BE2C (cell line): ENCODE measurements at regions not wholly inside any gene's neighbourhood (a gene's known extent, or its start where the extent isn't known, plus 50 kb on each side); places are given as distances from the start of the nearest gene placed in this dataset.

Source experiments
- DNase-seq: peaks from one replicate; pipeline ENCODE4 v3.0.0-alpha.2; 2020
- H3K27me3 ChIP-seq: fragments of 250-450 bp; sonication (Bioruptor Pico); 2 replicates; pipeline ENCODE4 v1.5.1; 2020; ENCODE audit warnings: mild to moderate bottlenecking
- H3K36me3 ChIP-seq: fragments of 250-450 bp; sonication (Bioruptor Pico); 2 replicates; pipeline ENCODE4 v1.5.1; 2020; ENCODE audit warnings: mild to moderate bottlenecking
- H3K4me1 ChIP-seq: fragments of 250-450 bp; sonication (Bioruptor Pico); 2 replicates; pipeline ENCODE4 v1.5.1; 2020
- H3K4me3 ChIP-seq: 2 replicates; pipeline ENCODE4 v1.5.1; 2011; ENCODE audit warnings: low read depth, low read length
- H3K9me3 ChIP-seq: fragments of 250-450 bp; sonication (Bioruptor Pico); 2 replicates; pipeline ENCODE4 v1.5.1; 2020
- CTCF ChIP-seq: IDR thresholded peaks from 2 replicates; pipeline ENCODE4 v1.5.1; 2012; ENCODE audit warnings: mild to moderate bottlenecking, low read depth, low read length

GRCh38 chr4:152229782-152230289 is 306.1 kb downstream of the FBXW7 start:
- Histone ChIP-seq H3K27me3 (no peaks in the 10 kb centered on the region), H3K9me3 (no peaks in the 10 kb centered on the region)

GRCh38 chr4:152225680-152226079 is 310.2 kb downstream of the FBXW7 start:
- Histone ChIP-seq H3K4me1 (no peaks in the 10 kb centered on the region), H3K27me3 (no peaks in the 10 kb centered on the region), H3K9me3 (no peaks in the 10 kb centered on the region), H3K36me3 (no peaks in the 10 kb centered on the region), H3K4me3 (no peak overlapping the region)
- no peak for DNase-seq
- TF ChIP-seq CTCF = no peak

More at GRCh38 chr4:152229782-152230289, 306.1 kb downstream of the FBXW7 start:
- no peaks in the 10 kb centered on the region for H3K36me3 ChIP-seq
- no peak overlapping the region for H3K4me3 ChIP-seq
- no peaks in the 10 kb centered on the region for H3K4me1 ChIP-seq
- no peak for DNase-seq
- no peak for TF ChIP-seq CTCF

- TF ChIP-seq CTCF = no peak
- no peak overlapping the region for H3K4me3 ChIP-seq
- H3K4me1 ChIP-seq = no peaks in the 10 kb centered on the region
- DNase-seq = no peak
- no peaks in the 10 kb centered on the region for H3K36me3 ChIP-seq
- H3K27me3 ChIP-seq = no peaks in the 10 kb centered on the region
- H3K9me3 ChIP-seq = no peaks in the 10 kb centered on the region
Observed at GRCh38 chr4:152224721-152225420, 311.0 kb downstream of the FBXW7 start.

GRCh38 chr4:152224223-152224622 is 311.7 kb downstream of the FBXW7 start:
- Histone ChIP-seq H3K4me1 (no peaks in the 10 kb centered on the region), H3K4me3 (no peak overlapping the region), H3K9me3 (no peaks in the 10 kb centered on the region), H3K36me3 (no peaks in the 10 kb centered on the region), H3K27me3 (no peaks in the 10 kb centered on the region)
- no peak for TF ChIP-seq CTCF
- DNase-seq = no peak

GRCh38 chr4:152223600-152223999 is 312.3 kb downstream of the FBXW7 start:
- no peak overlapping the region for H3K4me3 ChIP-seq
- H3K36me3 ChIP-seq = no peaks in the 10 kb centered on the region
- no peak for DNase-seq
- H3K27me3 ChIP-seq = no peaks in the 10 kb centered on the region
- no peaks in the 10 kb centered on the region for H3K4me1 ChIP-seq
- H3K9me3 ChIP-seq = no peaks in the 10 kb centered on the region
- TF ChIP-seq CTCF = no peak

GRCh38 chr4:152221816-152222516 is 313.9 kb downstream of the FBXW7 start:
- no peak for DNase-seq
- no peaks in the 10 kb centered on the region for H3K27me3 ChIP-seq
- no peak for TF ChIP-seq CTCF
- H3K4me3 ChIP-seq = no peak overlapping the region
- no peaks in the 10 kb centered on the region for H3K9me3 ChIP-seq
- H3K36me3 ChIP-seq = no peaks in the 10 kb centered on the region
- H3K4me1 ChIP-seq = no peaks in the 10 kb centered on the region
